Calu3 (cell line): ENCODE measurements at regions not wholly inside any gene's neighbourhood (a gene's known extent, or its start where the extent isn't known, plus 50 kb on each side); places are given as distances from the start of the nearest gene placed in this dataset.

Source experiments
- BruUV-seq: library from RNA; stranded (reverse); fragments of 400-500 nt; replicated peaks from 2 replicates; lab custom pipeline; 2021; lab: Mats Ljungman, UMichigan
- CTCF ChIA-PET: fragments of 300-600 bp; sonication (Branson Sonifier 250); formaldehyde crosslinking; loops from one replicate; lab custom pipeline; 2022; ENCODE audit warnings: antibody characterized with exemption; lab: Charles Lee
- DNase-seq: peaks from one replicate; pipeline ENCODE4 v3.0.0; 2022
- H3K27ac Mint-ChIP-seq: one replicate; pipeline ENCODE4 v1.8.0; 2022; ENCODE audit warnings: mixed read lengths; ENCODE audit not compliant: unreplicated experiment
- H3K27me3 Mint-ChIP-seq: one replicate; pipeline ENCODE4 v1.8.0; 2022; ENCODE audit warnings: mixed read lengths; ENCODE audit not compliant: unreplicated experiment
- H3K36me3 Mint-ChIP-seq: one replicate; pipeline ENCODE4 v1.8.0; 2022; ENCODE audit warnings: mild to moderate bottlenecking, moderate library complexity, mixed read lengths; ENCODE audit not compliant: insufficient read depth, unreplicated experiment
- H3K4me1 Mint-ChIP-seq: one replicate; pipeline ENCODE4 v1.8.0; 2022; ENCODE audit warnings: mild to moderate bottlenecking, low read depth, mixed read lengths; ENCODE audit not compliant: unreplicated experiment
- H3K4me3 Mint-ChIP-seq: one replicate; pipeline ENCODE4 v1.8.0; 2022; ENCODE audit warnings: mild to moderate bottlenecking, low read depth, moderate library complexity, mixed read lengths; ENCODE audit not compliant: unreplicated experiment
- H3K9me3 Mint-ChIP-seq: one replicate; pipeline ENCODE4 v1.8.0; 2022; ENCODE audit warnings: low read depth, mixed read lengths; ENCODE audit not compliant: unreplicated experiment
- CTCF ChIP-seq: fragments of 200-600 bp; IDR thresholded peaks from one replicate; pipeline ENCODE4 v1.8.0; 2022; ENCODE audit warnings: antibody characterized with exemption; ENCODE audit not compliant: unreplicated experiment
- intact Hi-C: fragments of 100-400 bp; cut with micrococcal nuclease; formaldehyde crosslinking; loops from one replicate; pipeline ENCODE4 v1.10.0; 2022; ENCODE audit not compliant: unreplicated experiment

DNA sequence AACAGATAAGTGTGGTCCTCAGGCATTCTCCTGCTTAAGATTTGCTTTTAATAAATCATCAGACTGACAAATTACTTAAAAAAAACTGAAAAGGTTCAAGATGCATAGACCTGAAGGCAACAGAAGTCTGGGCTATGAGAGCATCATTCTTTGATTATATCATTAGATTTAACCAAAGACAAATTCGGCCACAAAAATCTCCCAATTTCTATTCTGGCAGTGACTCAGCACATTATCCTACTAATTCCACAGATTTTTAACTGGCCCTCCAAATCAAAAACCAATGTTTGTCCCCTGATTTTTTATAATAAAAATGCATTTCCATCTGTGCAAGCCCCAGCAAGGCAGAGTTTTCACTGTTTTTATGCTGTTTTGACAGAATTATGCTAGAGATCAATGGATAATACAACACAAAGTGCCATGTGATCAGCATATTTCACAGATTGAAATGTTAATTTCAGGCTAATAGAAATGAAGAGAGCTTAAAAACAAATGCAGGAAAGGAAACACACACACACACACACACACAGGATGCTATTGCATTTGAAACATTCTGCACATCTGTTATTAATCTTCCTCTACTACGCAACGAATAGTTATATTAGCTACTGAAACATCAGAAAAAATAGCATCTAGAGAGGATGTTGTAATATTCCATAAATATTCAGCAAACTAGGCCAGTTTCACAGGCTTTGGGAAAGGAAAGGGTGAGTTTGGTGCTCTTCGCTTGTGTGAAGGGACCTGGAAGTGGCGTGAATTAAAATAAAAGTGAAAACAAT is 177.6 kb upstream of the ST8SIA4 start:
- no peaks in the 10 kb centered on the region for H3K9me3 Mint-ChIP-seq
- no peak overlapping the region for H3K4me3 Mint-ChIP-seq
- BruUV-seq = no TSS peak
- no peak for TF ChIP-seq CTCF
- CTCF ChIA-PET = no interaction called here
- no peak overlapping the region for H3K27ac Mint-ChIP-seq
- H3K27me3 Mint-ChIP-seq = no peaks in the 10 kb centered on the region
- H3K4me1 Mint-ChIP-seq = no peaks in the 10 kb centered on the region
- H3K36me3 Mint-ChIP-seq = no peaks in the 10 kb centered on the region
- DNase-seq = no peak
- intact Hi-C loops = no loop called here

DNA sequence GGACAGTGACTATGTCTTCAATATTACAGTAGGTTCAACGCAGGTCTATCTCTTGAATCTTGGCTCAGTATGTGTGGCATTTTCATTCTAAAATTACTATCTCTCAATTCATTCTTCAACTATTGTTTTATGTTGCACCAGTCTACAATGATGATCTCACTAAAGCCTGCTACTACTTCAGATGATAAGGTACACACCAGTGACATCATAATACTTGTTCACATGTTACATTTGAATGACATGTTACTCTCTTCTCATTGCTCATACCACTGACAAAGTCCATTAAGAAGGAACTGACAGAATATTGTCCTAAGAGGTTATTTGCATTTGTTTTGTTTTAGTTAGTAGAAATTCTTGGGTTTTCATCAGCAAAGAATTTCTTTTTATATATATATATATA is 165.2 kb upstream of the ST8SIA4 start:
- Mint-ChIP-seq H3K27ac (no peak overlapping the region), H3K27me3 (peaks cover 54% of the 10 kb centered on the region), H3K4me1 (no peaks in the 10 kb centered on the region), H3K36me3 (no peaks in the 10 kb centered on the region), H3K4me3 (no peak overlapping the region), H3K9me3 (no peaks in the 10 kb centered on the region)
- no TSS peak for BruUV-seq
- TF ChIP-seq CTCF = no peak
- CTCF ChIA-PET = no interaction called here
- no peak for DNase-seq
- intact Hi-C loops = no loop called here

- Mint-ChIP-seq H3K9me3 (no peaks in the 10 kb centered on the region), H3K36me3 (no peaks in the 10 kb centered on the region), H3K27me3 (peaks cover 57% of the 10 kb centered on the region), H3K4me3 (no peak overlapping the region), H3K4me1 (no peaks in the 10 kb centered on the region), H3K27ac (no peak overlapping the region)
- no peak for DNase-seq
- intact Hi-C loops = no loop called here
- TF ChIP-seq CTCF = no peak
- CTCF ChIA-PET = no interaction called here
- BruUV-seq = no TSS peak
Measured at GRCh38 chr5:101067429-101067828, 164.3 kb upstream of the ST8SIA4 start.

- peaks cover 63% of the 10 kb centered on the region for H3K27me3 Mint-ChIP-seq
- no peak overlapping the region for H3K4me3 Mint-ChIP-seq
- no peak for TF ChIP-seq CTCF
- H3K27ac Mint-ChIP-seq = no peak overlapping the region
- no peaks in the 10 kb centered on the region for H3K9me3 Mint-ChIP-seq
- intact Hi-C loops = no loop called here
- BruUV-seq = no TSS peak
- H3K4me1 Mint-ChIP-seq = no peaks in the 10 kb centered on the region
- no peak for DNase-seq
- no peaks in the 10 kb centered on the region for H3K36me3 Mint-ChIP-seq
- CTCF ChIA-PET = no interaction called here
Measured at GRCh38 chr5:101062902-101063301, 159.8 kb upstream of the ST8SIA4 start.
